RWPE1 (cell line): ENCODE measurements at regions not wholly inside any gene's neighbourhood (a gene's known extent, or its start where the extent isn't known, plus 50 kb on each side); places are given as distances from the start of the nearest gene placed in this dataset.
"Not testable (repeated sequence)": the region's sequence is repeated elsewhere in the genome, so short reads cannot be mapped to it uniquely, and the experiment has no call there.

ENCODE experiments used
- CTCF ChIA-PET: fragments of 350-600 bp; sonication (Branson Sonifier 250); formaldehyde crosslinking; extraction: SDS; loops from one replicate; lab custom pipeline; 2021; lab: Yijun Ruan, JAX
- POLR2A ChIA-PET: fragments of 400-600 bp; formaldehyde crosslinking; extraction: SDS; loops from one replicate; lab custom pipeline; 2020; ENCODE audit warnings: antibody characterized with exemption; ENCODE audit not compliant: low non-redundant PET; lab: Yijun Ruan, JAX
- DNase-seq: peaks from one replicate; pipeline ENCODE4 v3.0.0; 2012; ENCODE audit warnings: low spot score
- H3K27ac ChIP-seq: fragments of 450-650 bp; 2 replicates; pipeline ENCODE4 v1.5.1; 2017
- CTCF ChIP-seq: fragments of 450-650 bp; conservative IDR thresholded peaks from 2 replicates; pipeline ENCODE4 v1.5.1; 2017; ENCODE audit warnings: low read depth, mild to moderate bottlenecking

DNA sequence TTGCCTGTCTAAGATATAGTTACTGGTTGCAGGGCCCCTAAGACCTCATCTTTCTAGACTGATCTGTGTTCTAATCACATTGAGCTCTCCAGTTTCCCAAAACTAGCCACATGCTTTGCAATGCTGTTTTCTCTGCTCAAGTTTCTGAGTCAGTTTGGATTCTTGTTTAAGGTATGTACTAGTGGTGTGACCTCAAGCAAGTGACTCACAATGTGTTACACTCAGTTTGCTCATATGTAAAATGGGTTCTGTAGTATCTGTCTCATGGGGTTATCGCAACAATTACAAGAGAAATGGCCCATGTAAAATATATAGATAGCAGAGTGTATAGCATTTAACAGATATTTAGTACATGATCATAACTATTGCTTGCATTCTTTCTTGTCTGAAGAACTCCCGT lies 153.1 kb upstream of the ELL2 start:
- no peak for TF ChIP-seq CTCF
- no peak for DNase-seq
- POLR2A ChIA-PET = no interaction called here
- CTCF ChIA-PET = interaction anchor here (0.6 kb wide), 1 partner anchor 105 kb away, joined by 4 read pairs; no protein-coding TSS in a partner anchor
- H3K27ac ChIP-seq = no peak overlapping the region

DNA sequence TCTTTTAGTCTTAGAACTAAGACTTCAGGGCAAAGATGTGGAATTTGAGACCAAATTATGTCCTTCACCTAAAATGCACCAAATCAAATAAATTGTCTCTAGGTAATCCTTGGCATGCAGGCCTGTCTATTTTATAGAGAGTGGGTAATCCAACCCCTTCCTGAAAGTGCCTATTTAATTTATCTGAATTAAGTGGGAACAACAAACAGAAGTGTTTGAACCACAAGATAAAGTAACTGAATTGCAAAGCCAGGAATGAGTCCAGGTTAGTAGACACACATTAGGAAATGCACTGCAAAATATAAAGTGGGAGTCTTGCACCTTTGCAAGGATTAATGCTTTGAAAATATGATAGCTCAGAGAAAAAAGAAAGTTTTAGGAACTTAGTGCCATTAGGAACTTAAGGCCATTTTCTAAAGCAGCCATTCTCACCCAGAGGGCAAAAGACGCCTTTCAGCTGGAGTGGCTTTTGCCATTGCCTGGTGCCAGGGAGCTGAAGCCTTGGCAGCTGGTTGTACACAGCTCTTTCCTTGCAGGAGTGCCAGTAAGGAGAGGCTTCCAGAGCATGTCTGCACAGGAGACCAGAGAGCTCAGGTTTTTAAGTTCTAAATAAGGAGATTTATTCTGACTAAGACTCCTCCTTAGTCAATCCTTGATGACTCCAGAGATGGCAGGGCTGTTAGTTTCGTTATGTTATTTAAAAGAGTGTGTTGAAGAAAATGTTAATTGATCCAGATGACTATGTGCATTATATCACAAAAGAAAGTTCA lies 151.7 kb upstream of the ELL2 start:
- ChIA-PET CTCF (interaction anchor here (0.6 to 0.8 kb wide), 2 partner anchors 25 to 152 kb away, joined by 3 to 4 read pairs; partner anchors contain the start of gene ELL2), POLR2A (interaction anchor here (0.6 kb wide), 1 partner anchor 19 kb away, joined by 3 read pairs; no protein-coding TSS in a partner anchor)
- peak overlapping the region; percentile 83 for H3K27ac ChIP-seq
- DNase-seq = peak; percentile 94
- no peak for TF ChIP-seq CTCF

GRCh38 chr5:96112703-96113102 lies 151.1 kb upstream of the ELL2 start:
- H3K27ac ChIP-seq = no peak overlapping the region
- no peak for DNase-seq
- no peak for TF ChIP-seq CTCF
- POLR2A ChIA-PET = interaction anchor here (0.6 kb wide), 1 partner anchor 18 kb away, joined by 3 read pairs; no protein-coding TSS in a partner anchor
- CTCF ChIA-PET = no interaction called here

DNA sequence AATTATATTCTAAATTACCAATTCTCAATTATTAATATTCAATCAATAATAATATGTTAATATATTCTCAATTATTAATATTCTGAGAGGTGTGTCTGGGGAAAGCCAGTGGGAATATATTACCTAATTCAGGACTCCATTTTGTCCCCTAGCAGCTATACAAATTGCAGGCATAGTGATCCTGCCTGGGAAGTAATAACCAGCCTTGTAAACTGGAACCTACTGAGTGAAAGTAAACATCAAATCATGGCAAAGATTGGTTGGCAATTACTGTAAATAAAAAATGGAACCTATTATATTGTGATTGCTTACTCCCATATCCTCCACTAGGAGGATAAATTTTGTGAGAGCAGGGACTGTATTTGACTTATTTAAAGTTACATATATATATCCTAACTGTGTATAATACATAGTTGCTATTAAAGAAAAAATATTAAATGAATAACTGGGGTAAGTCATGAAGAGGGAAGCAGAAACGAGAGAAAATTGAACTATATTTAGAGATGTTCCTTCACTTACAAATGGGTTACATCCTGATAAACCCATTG lies 150.5 kb upstream of the ELL2 start:
- CTCF ChIA-PET = interaction anchor here (0.7 kb wide), 1 partner anchor 17 kb away, joined by 4 read pairs; no protein-coding TSS in a partner anchor
- no peak for DNase-seq
- POLR2A ChIA-PET = no interaction called here
- no peak overlapping the region for H3K27ac ChIP-seq
- TF ChIP-seq CTCF = no peak

DNA sequence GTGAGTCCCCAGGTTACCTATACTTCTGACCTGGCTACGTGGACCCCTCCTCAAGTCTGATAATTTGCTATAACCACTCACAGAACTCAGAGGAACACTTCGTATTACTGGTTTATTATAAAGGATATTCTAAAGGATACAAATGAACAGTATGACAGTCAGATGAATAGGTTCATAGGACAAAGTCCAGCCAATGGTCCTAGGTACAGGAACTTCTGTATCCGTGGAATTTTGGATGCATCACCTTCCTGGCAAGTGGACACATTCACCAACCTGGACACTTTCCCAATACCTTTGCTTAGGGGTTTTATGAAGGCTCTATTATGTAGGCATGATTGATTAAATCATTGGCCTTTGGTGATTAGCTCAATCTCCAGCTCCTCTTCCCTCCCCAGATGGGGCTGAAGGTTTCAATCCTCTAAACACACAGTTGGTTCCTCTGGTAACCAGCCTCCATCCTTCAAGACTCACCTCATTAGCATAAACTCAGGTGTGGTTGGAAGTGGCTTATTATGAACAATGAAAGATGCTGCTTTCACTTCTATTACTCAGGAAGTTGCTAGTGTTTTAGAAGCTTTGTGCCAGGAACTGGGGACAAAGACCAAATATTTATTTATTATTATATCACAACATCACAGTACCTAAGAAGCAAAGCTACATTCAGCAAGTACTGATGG lies 149.6 kb upstream of the ELL2 start:
- DNase-seq = no peak
- ChIA-PET POLR2A (no interaction called here), CTCF (interaction anchor here (0.7 kb wide), 1 partner anchor 16 kb away, joined by 4 read pairs; no protein-coding TSS in a partner anchor)
- TF ChIP-seq CTCF = no peak
- H3K27ac ChIP-seq = no peak overlapping the region

- no peak for DNase-seq
- CTCF ChIA-PET = interaction anchor here (0.6 kb wide), 1 partner anchor 208 kb away, joined by 5 read pairs; no protein-coding TSS in a partner anchor
- POLR2A ChIA-PET = no interaction called here
- no peak for TF ChIP-seq CTCF
- H3K27ac ChIP-seq = no peak overlapping the region
Observed at GRCh38 chr5:96110300-96110699, 148.6 kb upstream of the ELL2 start.

DNA sequence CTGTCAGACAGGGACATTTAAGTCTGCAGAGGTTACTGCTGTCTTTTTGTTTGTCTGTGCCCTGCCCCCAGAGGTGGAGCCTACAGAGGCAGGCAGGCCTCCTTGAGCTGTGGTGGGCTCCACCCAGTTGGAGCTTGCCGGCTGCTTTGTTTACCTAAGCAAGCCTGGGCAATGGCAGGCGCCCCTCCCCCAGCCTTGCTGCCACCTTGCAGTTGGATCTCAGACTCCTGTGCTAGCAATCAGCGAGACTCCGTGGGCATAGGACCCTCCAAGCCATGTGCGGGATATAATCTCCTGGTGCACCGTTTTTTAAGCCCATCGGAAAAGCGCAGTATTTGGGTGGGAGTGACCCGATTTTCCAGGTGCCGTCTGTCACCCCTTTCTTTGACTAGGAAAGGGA lies 147.0 kb upstream of the ELL2 start:
- DNase-seq, POLR2A ChIA-PET, CTCF ChIA-PET: not testable (repeated sequence)
- H3K27ac ChIP-seq = peak overlapping the region; percentile 17; the same call in 1 of the 2 replicates

DNA sequence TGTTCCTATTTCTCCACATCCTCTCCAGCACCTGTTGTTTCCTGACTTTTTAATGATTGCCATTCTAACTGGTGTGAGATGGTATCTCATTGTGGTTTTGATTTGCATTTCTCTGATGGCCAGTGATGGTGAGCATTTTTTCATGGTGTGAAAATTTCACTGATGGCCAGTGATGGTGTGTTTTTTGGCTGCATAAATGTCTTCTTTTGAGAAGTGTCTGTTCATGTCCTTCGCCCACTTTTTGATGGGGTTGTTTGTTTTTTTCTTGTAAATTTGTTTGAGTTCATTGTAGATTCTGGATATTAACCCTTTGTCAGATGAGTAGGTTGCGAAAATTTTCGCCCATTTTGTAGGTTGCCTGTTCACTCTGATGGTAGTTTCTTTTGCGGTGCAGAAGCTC lies 142.2 kb upstream of the ELL2 start:
- CTCF ChIA-PET, H3K27ac ChIP-seq, POLR2A ChIA-PET, DNase-seq: not testable (repeated sequence)
